HFF-Myc (cell line): ENCODE measurements at regions not wholly inside any gene's neighbourhood (a gene's known extent, or its start where the extent isn't known, plus 50 kb on each side); places are given as distances from the start of the nearest gene placed in this dataset.

Experiments used
- DNase-seq: peaks from one replicate; pipeline ENCODE4 v3.0.0-alpha.2; 2011; ENCODE audit warnings: low read depth; ENCODE audit errors: extremely low read depth
- H3K4me3 ChIP-seq: replicated peaks from 2 replicates; pipeline ENCODE4 v1.5.1; 2011; ENCODE audit warnings: low read depth, mild to moderate bottlenecking, control low read depth, low read length
- TF ChIP-seq, protein P1 (sequence below): IDR thresholded peaks from 2 replicates; pipeline ENCODE4 v1.5.1; 2012; ENCODE audit warnings: mild to moderate bottlenecking, low read depth, low read length, control low read depth; ENCODE audit errors: missing control alignments

DNA sequence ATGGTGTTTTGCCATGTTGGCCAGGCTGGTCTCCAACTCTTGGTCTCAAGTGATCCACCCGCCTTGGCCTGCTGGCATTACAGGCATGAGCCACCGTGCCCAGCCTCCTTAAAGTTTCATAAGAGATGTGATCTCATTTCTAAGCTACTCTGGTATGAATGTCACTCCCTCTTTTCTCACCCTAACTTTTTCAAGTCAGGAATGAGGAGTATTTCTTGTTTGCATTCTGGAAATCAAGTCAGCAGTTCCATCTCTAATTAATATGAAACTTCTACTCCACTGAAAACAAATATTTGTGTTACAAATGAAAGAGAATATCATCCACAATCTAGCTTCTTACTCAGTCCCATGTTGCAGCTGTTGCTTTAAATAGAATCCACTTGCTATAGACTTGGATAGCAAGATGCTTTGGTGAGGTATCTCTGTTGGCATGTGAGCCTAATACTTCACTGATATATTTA lies 61.3 kb downstream of the ARF6 start:
- no peak overlapping the region for H3K4me3 ChIP-seq

DNA sequence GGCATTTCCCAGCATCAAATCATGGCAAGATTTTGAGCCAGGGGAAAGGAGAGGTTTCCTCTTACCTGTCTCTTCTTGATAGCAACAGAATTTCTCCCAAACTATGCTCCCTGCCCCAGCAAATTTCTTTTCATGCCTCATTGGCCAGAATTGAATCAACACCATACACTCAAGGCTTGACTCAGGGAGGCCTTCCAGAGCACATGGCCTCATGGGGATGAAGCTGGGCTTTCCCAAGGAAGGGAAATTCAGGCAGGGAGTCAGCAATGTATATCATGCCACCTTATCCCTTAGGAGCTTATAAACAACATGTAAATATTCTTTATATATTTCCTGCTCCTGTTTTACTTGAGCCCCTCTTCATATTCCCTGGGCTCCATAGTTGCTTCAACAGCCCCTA lies 62.1 kb downstream of the ARF6 start:
- H3K4me3 ChIP-seq = no peak overlapping the region
- no peak for DNase-seq
- TF ChIP-seq, protein P1, sequence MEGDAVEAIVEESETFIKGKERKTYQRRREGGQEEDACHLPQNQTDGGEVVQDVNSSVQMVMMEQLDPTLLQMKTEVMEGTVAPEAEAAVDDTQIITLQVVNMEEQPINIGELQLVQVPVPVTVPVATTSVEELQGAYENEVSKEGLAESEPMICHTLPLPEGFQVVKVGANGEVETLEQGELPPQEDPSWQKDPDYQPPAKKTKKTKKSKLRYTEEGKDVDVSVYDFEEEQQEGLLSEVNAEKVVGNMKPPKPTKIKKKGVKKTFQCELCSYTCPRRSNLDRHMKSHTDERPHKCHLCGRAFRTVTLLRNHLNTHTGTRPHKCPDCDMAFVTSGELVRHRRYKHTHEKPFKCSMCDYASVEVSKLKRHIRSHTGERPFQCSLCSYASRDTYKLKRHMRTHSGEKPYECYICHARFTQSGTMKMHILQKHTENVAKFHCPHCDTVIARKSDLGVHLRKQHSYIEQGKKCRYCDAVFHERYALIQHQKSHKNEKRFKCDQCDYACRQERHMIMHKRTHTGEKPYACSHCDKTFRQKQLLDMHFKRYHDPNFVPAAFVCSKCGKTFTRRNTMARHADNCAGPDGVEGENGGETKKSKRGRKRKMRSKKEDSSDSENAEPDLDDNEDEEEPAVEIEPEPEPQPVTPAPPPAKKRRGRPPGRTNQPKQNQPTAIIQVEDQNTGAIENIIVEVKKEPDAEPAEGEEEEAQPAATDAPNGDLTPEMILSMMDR = no peak

More for the DNA sequence above, 61.3 kb downstream of the ARF6 start:
- TF ChIP-seq, protein P1 = no peak
- no peak for DNase-seq

GRCh38 chr14:49957089-49957852 lies 64.4 kb downstream of the ARF6 start:
- no peak overlapping the region for H3K4me3 ChIP-seq
- TF ChIP-seq, protein P1 = no peak
- no peak for DNase-seq

DNA sequence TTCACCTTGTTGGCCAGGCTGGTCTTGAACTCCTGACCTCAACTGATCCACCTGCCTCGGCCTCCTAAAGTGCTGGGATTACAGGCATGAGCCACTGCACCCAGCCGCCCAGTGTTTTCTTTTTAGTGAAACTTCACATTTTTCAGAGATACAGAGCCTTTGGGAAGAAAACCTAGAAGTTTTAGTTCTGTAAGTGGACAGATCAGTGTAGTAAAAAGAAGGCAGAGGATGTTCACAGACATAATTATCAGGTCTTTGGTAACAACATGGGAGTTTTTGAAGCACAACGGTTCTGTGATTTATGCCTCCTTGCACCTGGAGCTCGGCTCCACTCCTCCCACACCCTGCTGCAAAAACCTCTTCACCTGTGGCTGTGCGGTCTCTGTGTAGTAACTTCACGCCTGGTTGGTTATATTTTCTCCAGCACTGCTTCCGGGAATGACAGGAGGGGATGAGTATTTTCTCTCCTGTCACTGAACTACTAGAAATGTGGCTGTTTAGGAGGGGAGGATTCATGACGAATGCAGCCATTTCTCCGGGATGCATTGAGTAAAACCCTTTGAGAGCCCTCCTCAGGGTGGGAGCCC lies 67.0 kb downstream of the ARF6 start:
- TF ChIP-seq, protein P1 = no peak
- no peak for DNase-seq
- H3K4me3 ChIP-seq = no peak overlapping the region

GRCh38 chr14:49960453-49960852 lies 67.6 kb downstream of the ARF6 start:
- H3K4me3 ChIP-seq = no peak overlapping the region
- DNase-seq = no peak
- TF ChIP-seq, protein P1 = no peak

- no peak overlapping the region for H3K4me3 ChIP-seq
- DNase-seq = no peak
- TF ChIP-seq, protein P1 = no peak
These were observed 68.7 kb downstream of the ARF6 start for GRCh38 chr14:49961270-49962222.
